ENCODE measurements at regions not wholly inside any gene's neighbourhood (a gene's known extent, or its start where the extent isn't known, plus 50 kb on each side); places are given as distances from the start of the nearest gene placed in this dataset. TPM values are rescaled to one million over a fixed set of nuclear protein-coding genes. Genes with fewer than 3 reads are reported as not detected.

GRCh38 chr12:47296828-47297227 is 217.1 kb upstream of the AMIGO2 start:
- no peaks in the 10 kb centered on the region for H3K4me1 ChIP-seq
- no peak for ATAC-seq
- no peaks in the 10 kb centered on the region for H3K27me3 ChIP-seq
- H3K9me3 ChIP-seq, result no peaks in the 10 kb centered on the region
- intact Hi-C loops (cut with DNase I), result no loop called here
- no peak overlapping the region for H3K4me3 ChIP-seq
- H3K36me3 ChIP-seq (replicated peaks in 1 of 2; ENCODE audit: insufficient read depth in 1 of 2, low read depth in 2 of 2), result no peaks in the 10 kb centered on the region
- DNase-seq, result no peak
- TF ChIP-seq CTCF (IDR thresholded peaks at IDR 0.05), result no peak
- no peak for TF ChIP-seq POLR2A (IDR thresholded peaks at IDR 0.05)
- H3K27ac ChIP-seq, result no peak overlapping the region

GRCh38 chr12:47293406-47293805 is 213.6 kb upstream of the AMIGO2 start:
- Histone ChIP-seq H3K9me3 (no peaks in the 10 kb centered on the region), H3K4me3 (no peak overlapping the region), H3K36me3 (replicated peaks in 1 of 2; ENCODE audit: insufficient read depth in 1 of 2, low read depth in 2 of 2) (no peaks in the 10 kb centered on the region), H3K4me1 (no peaks in the 10 kb centered on the region), H3K27ac (no peak overlapping the region), H3K27me3 (no peaks in the 10 kb centered on the region)
- 95 to 98% methylated on average over 13 of the region's 13 CpGs for WGBS, 2 donors
- intact Hi-C loops (cut with DNase I), result no loop called here
- DNase-seq (no peak), ATAC-seq (no peak)
- TF ChIP-seq POLR2A (IDR thresholded peaks at IDR 0.05), result no peak
- no peak for TF ChIP-seq CTCF (IDR thresholded peaks at IDR 0.05)

GRCh38 chr12:47286676-47287075 is 206.9 kb upstream of the AMIGO2 start:
- Histone ChIP-seq H3K27me3 (no peaks in the 10 kb centered on the region), H3K4me3 (no peak overlapping the region), H3K9me3 (no peaks in the 10 kb centered on the region), H3K36me3 (replicated peaks in 1 of 2; ENCODE audit: insufficient read depth in 1 of 2, low read depth in 2 of 2) (no peaks in the 10 kb centered on the region), H3K4me1 (peaks cover 8% of the 10 kb centered on the region), H3K27ac (no peak overlapping the region)
- intact Hi-C loops (cut with DNase I), result no loop called here
- WGBS, 2 donors, result 43 to 52% methylated on average over 3 of the region's 3 CpGs
- TF ChIP-seq POLR2A (IDR thresholded peaks at IDR 0.05) (no peak), CTCF (IDR thresholded peaks at IDR 0.05) (no peak)
- ATAC-seq (peak; percentile 71), DNase-seq (peak in 2 of 4 donors; percentile 18 to 38)

Small RNAs in the stretch of these regions (microRNA-seq; reads per million reads assigned to microRNA genes)
- gene MIR4494 (ENCODE audit: borderline number of aligned reads in 2 of 2, borderline replicate concordance in 2 of 2), result 0 reads per million in 2 donors

Small RNAs in the stretch of these regions (small RNA-seq; reads per million reads assigned to genes)
- not detected for gene AC004486.1
- not detected for gene MIR4494
- not detected for gene RF00264
